Upper lobe of right lung (tissue), 1 donor: ENCODE measurements at regions not wholly inside any gene's neighbourhood (a gene's known extent, or its start where the extent isn't known, plus 50 kb on each side); places are given as distances from the start of the nearest gene placed in this dataset.
"Not testable (repeated sequence)": the region's sequence is repeated elsewhere in the genome, so short reads cannot be mapped to it uniquely, and the experiment has no call there.

Source experiments
- ATAC-seq: fragments of 200-7000 bp; cut with Tn5 transposase; one replicate; pipeline ENCODE4 v1.9.1; 2020; ENCODE audit warnings: mild to moderate bottlenecking, moderate library complexity
- DNase-seq: peaks from one replicate; pipeline ENCODE4 v3.0.0-alpha.2; 2020
- H3K27ac ChIP-seq: fragments of 200-600 bp; one replicate; pipeline ENCODE4 v1.8.0; 2022
- H3K27me3 ChIP-seq: fragments of 200-600 bp; one replicate; pipeline ENCODE4 v1.8.0; 2022; ENCODE audit warnings: mild to moderate bottlenecking
- H3K36me3 ChIP-seq: fragments of 200-600 bp; one replicate; pipeline ENCODE4 v1.8.0; 2022
- H3K4me1 ChIP-seq: fragments of 200-600 bp; one replicate; pipeline ENCODE4 v1.8.0; 2022
- H3K4me3 ChIP-seq: fragments of 200-600 bp; one replicate; pipeline ENCODE4 v1.8.0; 2022; ENCODE audit warnings: mild to moderate bottlenecking
- H3K9me3 ChIP-seq: fragments of 200-600 bp; one replicate; pipeline ENCODE4 v1.8.0; 2022
- intact Hi-C: fragments of 100-400 bp; cut with DNase I; formaldehyde crosslinking; loops from one replicate; pipeline ENCODE4 v1.11.0; 2022
- TF ChIP-seq, protein P1 (sequence below): fragments of 200-600 bp; IDR thresholded peaks from one replicate; pipeline ENCODE4 v1.8.0; 2022; ENCODE audit warnings: antibody characterized with exemption
- donor health status: DM: no; HTN: yes; CAD: no; lungs with severe emphysema.

DNA sequence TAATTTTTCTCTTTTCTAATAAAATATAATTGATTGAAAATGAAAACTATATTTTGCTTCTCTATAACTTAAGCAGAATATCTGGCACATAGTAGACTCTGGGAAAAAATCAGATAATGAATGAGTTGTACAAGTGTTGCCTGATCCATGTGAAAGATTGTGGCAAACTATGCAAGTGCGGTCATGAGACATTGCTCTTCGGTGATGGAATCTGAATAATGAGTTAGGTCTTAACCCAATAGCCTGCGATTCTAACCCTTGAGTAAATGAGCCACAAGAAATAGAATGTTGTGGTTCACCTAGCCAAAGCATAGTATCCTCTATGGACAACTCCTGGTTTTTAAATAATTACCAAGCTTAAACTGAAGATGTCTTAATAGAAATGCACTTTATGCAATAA lies 333.7 kb upstream of the LUZP2 start:
- TF ChIP-seq, protein P1, sequence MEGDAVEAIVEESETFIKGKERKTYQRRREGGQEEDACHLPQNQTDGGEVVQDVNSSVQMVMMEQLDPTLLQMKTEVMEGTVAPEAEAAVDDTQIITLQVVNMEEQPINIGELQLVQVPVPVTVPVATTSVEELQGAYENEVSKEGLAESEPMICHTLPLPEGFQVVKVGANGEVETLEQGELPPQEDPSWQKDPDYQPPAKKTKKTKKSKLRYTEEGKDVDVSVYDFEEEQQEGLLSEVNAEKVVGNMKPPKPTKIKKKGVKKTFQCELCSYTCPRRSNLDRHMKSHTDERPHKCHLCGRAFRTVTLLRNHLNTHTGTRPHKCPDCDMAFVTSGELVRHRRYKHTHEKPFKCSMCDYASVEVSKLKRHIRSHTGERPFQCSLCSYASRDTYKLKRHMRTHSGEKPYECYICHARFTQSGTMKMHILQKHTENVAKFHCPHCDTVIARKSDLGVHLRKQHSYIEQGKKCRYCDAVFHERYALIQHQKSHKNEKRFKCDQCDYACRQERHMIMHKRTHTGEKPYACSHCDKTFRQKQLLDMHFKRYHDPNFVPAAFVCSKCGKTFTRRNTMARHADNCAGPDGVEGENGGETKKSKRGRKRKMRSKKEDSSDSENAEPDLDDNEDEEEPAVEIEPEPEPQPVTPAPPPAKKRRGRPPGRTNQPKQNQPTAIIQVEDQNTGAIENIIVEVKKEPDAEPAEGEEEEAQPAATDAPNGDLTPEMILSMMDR: no peak
- intact Hi-C loops: no loop called here

DNA sequence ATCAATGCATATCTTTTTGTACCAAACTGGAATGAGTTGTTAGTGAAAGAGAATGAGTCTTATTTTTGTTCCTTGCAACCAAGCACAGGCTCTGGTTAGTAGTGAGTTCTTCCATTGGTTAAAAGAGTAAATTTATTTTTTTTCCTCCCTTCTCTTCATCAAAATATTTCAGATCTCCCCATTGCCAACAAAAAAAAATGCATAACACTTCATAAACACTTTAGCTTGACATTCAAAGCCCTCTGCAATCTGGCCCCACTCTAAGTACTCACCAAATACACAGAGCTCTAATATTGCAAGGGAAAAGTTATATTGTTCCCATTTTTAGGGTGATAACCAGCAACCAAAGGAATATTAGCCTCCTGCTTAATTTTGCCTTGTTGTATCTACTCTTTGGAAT lies 333.0 kb upstream of the LUZP2 start:
- no peak for ATAC-seq
- TF ChIP-seq, protein P1: no peak
- Histone ChIP-seq H3K4me1 (no peaks in the 10 kb centered on the region), H3K4me3 (no peak overlapping the region), H3K36me3 (no peaks in the 10 kb centered on the region), H3K27ac (no peak overlapping the region), H3K9me3 (no peaks in the 10 kb centered on the region), H3K27me3 (no peaks in the 10 kb centered on the region)
- no peak for DNase-seq
- intact Hi-C loops: no loop called here

More for the DNA sequence above, 333.7 kb upstream of the LUZP2 start:
- H3K4me1 ChIP-seq: no peaks in the 10 kb centered on the region
- no peak overlapping the region for H3K27ac ChIP-seq
- no peaks in the 10 kb centered on the region for H3K27me3 ChIP-seq
- no peaks in the 10 kb centered on the region for H3K9me3 ChIP-seq
- no peak overlapping the region for H3K4me3 ChIP-seq
- ATAC-seq (no peak), DNase-seq (no peak)
- no peaks in the 10 kb centered on the region for H3K36me3 ChIP-seq

DNA sequence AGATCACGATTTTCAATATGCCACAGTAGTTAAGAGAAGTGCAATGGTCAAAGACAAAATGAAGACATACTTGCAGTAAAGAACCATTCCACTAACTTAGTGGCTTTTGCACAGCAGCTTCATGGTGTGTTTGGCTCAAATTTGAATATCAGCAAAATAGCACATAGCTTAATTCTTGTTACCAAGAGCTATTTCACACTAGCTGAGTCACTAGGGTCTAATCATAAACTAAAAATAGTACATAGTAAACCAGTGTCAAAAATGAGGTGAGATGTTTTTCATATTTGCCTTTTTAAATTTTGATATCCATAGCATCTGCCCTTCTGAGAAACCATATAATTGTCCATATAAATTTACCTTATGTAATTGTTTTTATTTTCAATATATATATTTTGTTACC lies 325.0 kb upstream of the LUZP2 start:
- ATAC-seq (no peak), DNase-seq (no peak)
- TF ChIP-seq, protein P1: no peak
- Histone ChIP-seq H3K36me3 (no peaks in the 10 kb centered on the region), H3K9me3 (no peaks in the 10 kb centered on the region), H3K4me3 (no peak overlapping the region), H3K27ac (no peak overlapping the region), H3K27me3 (no peaks in the 10 kb centered on the region), H3K4me1 (no peaks in the 10 kb centered on the region)
- intact Hi-C loops: no loop called here

DNA sequence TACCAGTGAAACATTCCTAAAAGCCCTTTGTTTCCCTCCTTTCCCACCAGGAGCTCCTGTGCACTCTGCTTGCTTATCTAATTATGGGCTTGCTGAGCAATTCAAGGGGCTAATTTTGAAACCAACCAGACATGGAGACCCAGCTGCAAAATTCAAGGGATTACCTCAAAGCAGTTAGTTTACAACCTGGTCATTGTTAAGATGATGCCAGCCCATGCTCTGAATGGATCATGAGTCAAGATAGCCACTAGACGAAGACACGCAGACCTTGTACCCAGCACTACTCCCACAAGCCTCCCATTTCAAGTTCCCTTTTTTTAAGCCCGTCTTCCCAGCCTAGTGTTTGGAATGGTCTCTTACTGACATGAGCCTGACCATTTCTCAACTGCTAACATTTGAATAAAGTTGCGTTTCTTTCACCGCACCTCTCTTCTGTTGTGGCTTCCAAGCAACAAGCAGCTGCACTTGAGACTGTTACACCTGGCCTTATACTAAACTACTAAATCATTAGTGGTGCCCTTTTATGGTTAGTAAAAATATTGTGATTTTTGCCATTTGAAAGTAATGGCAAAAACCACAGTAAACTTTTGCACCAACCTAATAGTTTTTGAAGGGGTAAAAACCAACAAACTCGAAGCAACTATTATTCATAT lies 315.3 kb upstream of the LUZP2 start:
- DNase-seq (no peak), ATAC-seq (no peak)
- H3K9me3 ChIP-seq: no peaks in the 10 kb centered on the region
- H3K4me1 ChIP-seq: no peaks in the 10 kb centered on the region
- H3K27me3 ChIP-seq: no peaks in the 10 kb centered on the region
- TF ChIP-seq, protein P1: no peak
- H3K27ac ChIP-seq: no peak overlapping the region
- H3K36me3 ChIP-seq: no peaks in the 10 kb centered on the region
- intact Hi-C loops: no loop called here
- no peak overlapping the region for H3K4me3 ChIP-seq

DNA sequence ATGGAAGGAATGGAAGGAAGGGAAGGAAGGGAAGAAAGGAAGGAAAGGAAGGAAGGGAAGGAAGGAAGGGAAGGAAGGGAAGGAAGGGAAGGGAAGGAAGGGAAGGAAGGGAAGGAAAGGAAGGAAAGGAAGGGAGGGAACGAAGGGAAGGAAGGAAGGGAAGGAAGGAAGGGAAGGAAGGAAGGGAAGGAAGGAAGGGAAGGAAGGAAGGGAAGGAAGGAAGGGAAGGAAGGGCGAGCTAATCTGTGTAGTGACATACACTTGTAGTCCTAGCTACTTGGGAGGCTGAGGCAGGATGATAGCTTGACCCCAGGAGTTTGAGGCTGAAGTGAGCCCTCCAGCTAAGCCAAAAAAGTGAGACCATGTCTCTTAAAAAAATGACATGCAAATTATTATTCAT lies 311.3 kb upstream of the LUZP2 start:
- H3K9me3 ChIP-seq, intact Hi-C loops: not testable (repeated sequence)

DNA sequence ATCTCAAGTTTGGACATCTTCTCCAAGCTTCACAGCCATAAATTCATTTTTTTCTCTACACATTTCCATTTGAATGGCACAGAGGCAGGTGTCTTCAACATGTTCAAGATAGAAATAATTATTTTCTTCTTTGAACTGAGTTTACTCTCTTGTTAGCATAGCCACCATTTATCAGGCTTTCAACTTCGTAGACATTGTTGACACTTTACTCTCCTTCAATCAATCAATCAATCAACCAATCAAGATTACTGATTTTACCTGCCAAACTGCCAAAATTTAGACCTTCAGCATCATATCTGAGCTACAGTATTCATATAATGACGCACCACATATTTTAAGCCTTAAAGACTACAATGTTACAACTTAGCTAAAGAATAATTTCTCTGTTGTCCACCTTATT lies 300.1 kb upstream of the LUZP2 start:
- H3K4me3 ChIP-seq: no peak overlapping the region
- H3K9me3 ChIP-seq: no peaks in the 10 kb centered on the region
- no peak for DNase-seq
- H3K27me3 ChIP-seq: no peaks in the 10 kb centered on the region
- intact Hi-C loops: no loop called here
- no peaks in the 10 kb centered on the region for H3K36me3 ChIP-seq
- TF ChIP-seq, protein P1: no peak
- H3K4me1 ChIP-seq: no peaks in the 10 kb centered on the region
- ATAC-seq: no peak
- no peak overlapping the region for H3K27ac ChIP-seq

More for the DNA sequence above, 311.3 kb upstream of the LUZP2 start:
- H3K36me3 ChIP-seq, DNase-seq, H3K27ac ChIP-seq, H3K4me3 ChIP-seq, ATAC-seq, H3K27me3 ChIP-seq, H3K4me1 ChIP-seq: not testable (repeated sequence)
